ENCODE measurements at regions not wholly inside any gene's neighbourhood (a gene's known extent, or its start where the extent isn't known, plus 50 kb on each side); places are given as distances from the start of the nearest gene placed in this dataset.

GRCh38 chr1:208759255-208759654 is 515.1 kb upstream of the PLXNA2 start:
- ATAC-seq (no peak), DNase-seq (ENCODE audit: low spot score) (no peak)
- Histone ChIP-seq H3K27me3 (ENCODE audit: insufficient read depth) (no peaks in the 10 kb centered on the region), H3K4me2 (no peak overlapping the region), H3K4me1 (ENCODE audit: insufficient read depth) (no peaks in the 10 kb centered on the region), H3K36me3 (ENCODE audit: insufficient read depth) (no peaks in the 10 kb centered on the region), H3F3A (replicated peaks; ENCODE audit: low read depth) (no peaks in the 10 kb centered on the region), H2AFZ (peak overlapping the region; percentile 56; the same call in 1 of the 2 replicates), H4K20me1 (replicated peaks; ENCODE audit: insufficient read depth) (no peaks in the 10 kb centered on the region), H3K79me2 (replicated peaks; ENCODE audit: insufficient read depth) (no peaks in the 10 kb centered on the region), H3K27ac (ENCODE audit: low read depth) (no peak overlapping the region), H3K4me3 (no peak overlapping the region), H3K9me2 (ENCODE audit: insufficient read depth) (peaks cover 4% of the 10 kb centered on the region; the same call in 1 of the 2 replicates)
- Mint-ChIP-seq H3K4me3 (no peak overlapping the region), H3K4me1 (no peaks in the 10 kb centered on the region; the same call in 2 of the 3 replicates), H3K9me3 (no peaks in the 10 kb centered on the region; the same call in 2 of the 3 replicates), H3K27me3 (ENCODE audit: insufficient read depth, low read depth, poor library complexity) (no peaks in the 10 kb centered on the region), H3K27ac (no peak overlapping the region), H3K36me3 (ENCODE audit: low read depth) (no peaks in the 10 kb centered on the region)
- TF ChIP-seq STAT1 (IDR thresholded peaks at IDR 0.05; ENCODE audit: unreplicated experiment) (no peak), CTCF (conservative IDR thresholded peaks at IDR 0.05; ENCODE audit: low read depth in 2 of 2) (no peak), EZH2phosphoT487 (IDR thresholded peaks at IDR 0.05; ENCODE audit: unreplicated experiment) (no peak), ZNF331 (CRISPR knock-in tag; IDR thresholded peaks at IDR 0.05; ENCODE audit: low read depth) (no peak), JUNB (IDR thresholded peaks at IDR 0.05; ENCODE audit: unreplicated experiment) (no peak), EZH2 (IDR thresholded peaks at IDR 0.05; ENCODE audit: low read depth, unreplicated experiment) (no peak), ZNF114 (CRISPR knock-in tag; IDR thresholded peaks at IDR 0.05) (no peak), CREB1 (CRISPR knock-in tag; IDR thresholded peaks at IDR 0.05; ENCODE audit: low read depth) (no peak), NANOG (IDR thresholded peaks at IDR 0.05; ENCODE audit: borderline replicate concordance) (no peak), ZNF462 (CRISPR knock-in tag; IDR thresholded peaks at IDR 0.05) (no peak), REST (IDR thresholded peaks at IDR 0.05; ENCODE audit: unreplicated experiment) (no peak)

All from GM23338 (cell line).